ENCODE measurements at regions not wholly inside any gene's neighbourhood (a gene's known extent, or its start where the extent isn't known, plus 50 kb on each side); places are given as distances from the start of the nearest gene placed in this dataset.
"Not testable (repeated sequence)": the region's sequence is repeated elsewhere in the genome, so short reads cannot be mapped to it uniquely, and the experiment has no call there.

- no peak for DNase-seq (ENCODE audit: low spot score)
Measured at GRCh38 chr19:37303591-37304171, 67.2 kb upstream of the ZNF527 start.

DNA sequence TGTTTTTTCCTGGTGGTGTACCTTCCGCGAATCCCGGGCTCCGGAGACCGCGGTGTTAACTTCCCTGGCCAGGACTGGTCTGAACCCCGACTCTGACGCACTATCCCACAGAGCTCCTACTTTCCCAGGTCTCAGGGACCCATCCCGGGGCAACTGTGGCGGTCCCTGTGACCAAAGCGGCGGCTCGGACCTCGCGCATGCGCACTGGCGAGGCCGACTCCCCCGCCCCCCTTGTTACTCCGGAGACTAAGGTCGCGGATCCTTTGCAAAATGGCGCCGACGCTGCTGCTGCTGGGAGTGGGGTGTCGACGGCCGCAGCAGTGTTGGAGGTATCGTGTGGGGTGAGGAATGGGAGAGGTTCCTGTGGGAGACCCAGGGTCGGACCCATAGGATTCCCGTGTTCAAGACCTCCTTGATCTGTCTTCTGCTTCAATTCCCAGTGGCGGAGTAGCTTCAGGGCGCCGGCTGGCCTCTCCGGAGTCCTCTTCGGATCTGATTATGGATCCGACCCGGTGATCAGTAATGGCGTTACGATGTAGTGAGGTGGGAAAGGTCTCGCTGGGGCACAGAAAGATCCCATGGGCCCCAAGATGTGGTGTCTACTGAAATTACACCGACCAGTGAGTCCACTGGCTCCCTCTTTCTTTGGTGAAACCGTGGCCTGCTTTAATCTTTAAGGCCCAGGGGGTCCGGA, 66.6 kb upstream of the ZNF527 start:
- no peak for DNase-seq (ENCODE audit: low spot score)

DNA sequence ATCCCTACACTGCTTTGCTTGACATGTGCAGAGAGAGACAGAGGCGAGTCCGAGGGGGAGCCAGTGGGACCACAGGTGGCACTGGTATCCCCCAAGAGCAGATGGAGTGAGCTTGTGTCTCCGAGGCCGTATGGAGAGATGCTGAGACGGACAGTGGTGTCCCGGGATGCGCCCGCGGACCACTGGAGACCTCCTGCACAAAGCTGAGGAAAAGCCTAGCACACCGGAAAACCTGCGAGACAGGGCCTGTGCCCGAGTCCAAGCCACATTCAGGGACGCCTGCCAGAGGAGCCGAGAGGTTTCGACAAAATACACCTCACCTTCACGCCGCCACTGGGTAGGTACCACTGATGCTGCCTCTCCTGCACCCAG, 66.0 kb upstream of the ZNF527 start:
- no peak for DNase-seq (ENCODE audit: low spot score)

- no peak for DNase-seq (ENCODE audit: low spot score)
Measured at GRCh38 chr19:37306383-37306963, 64.4 kb upstream of the ZNF527 start.

- DNase-seq (ENCODE audit: low spot score): peak; percentile 33
Measured at GRCh38 chr19:37309834-37310575, 60.9 kb upstream of the ZNF527 start.

GRCh38 chr19:37312531-37313334, 58.2 kb upstream of the ZNF527 start:
- DNase-seq (ENCODE audit: low spot score): not testable (repeated sequence)

DNA sequence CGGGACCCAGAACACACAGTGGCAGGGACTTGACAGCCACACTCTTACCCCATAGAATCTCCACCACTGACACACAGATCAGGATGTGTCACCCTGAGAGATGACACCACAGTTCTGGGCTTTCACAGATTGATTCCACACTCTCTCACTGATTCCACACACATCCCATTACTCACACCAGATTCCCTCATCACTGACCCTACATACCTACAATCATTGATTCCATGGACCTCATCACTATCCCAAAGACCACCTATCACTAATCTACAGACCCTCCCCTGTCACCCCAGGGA, 57.6 kb upstream of the ZNF527 start:
- DNase-seq (ENCODE audit: low spot score): no peak

DNA sequence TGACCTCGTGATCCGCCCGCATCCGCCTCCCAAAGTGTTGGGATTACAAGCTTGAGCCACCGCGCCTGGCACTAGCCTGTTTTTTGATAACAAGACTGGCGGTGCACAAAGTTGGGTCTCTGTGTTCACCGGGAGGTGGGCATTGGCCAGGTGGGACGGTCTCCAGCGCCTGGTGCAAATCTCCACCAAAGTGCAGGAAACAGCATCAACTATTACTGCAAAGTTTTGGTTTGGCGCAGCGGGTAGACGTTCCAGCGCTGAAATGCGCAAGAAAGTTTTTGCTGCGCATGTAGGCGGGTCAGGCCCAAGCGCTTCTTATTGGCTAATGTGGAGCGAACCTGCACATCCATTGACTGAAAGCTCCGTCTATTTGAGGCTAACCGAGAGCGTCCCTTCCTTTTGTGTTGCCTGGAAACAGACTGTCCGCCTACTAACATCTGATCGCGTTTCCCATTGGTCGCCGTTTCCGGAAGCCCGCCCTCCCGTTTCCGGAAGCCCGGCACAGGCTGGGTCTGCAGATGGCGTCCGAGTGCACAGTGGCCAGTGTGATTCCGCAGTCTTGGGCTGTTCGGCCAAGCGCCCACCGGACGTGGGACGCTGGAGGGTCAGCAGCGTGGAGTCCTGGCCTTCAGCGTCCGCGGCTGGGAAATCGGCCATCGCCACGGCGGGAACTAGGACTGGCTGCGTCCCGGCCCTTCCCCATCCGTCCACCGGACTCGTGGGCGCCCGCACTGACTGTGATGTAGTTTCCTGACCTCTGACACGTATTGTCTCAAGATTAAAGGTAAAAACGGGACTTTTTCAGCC, 53.3 kb upstream of the ZNF527 start:
- DNase-seq (ENCODE audit: low spot score): peak; percentile 98

GRCh38 chr19:37320988-37321387, 49.9 kb upstream of the ZNF527 start:
- not testable (repeated sequence) for DNase-seq (ENCODE audit: low spot score)
